Stimulated activated CD4-positive, alpha-beta T cell treated with anti-CD3 and anti-CD28 coated beads, Interleukin-12 subunit alpha, Interleukin-12 subunit beta, amount 100 ng/mL, for 24 hours (primary cell): ENCODE measurements at regions not wholly inside any gene's neighbourhood (a gene's known extent, or its start where the extent isn't known, plus 50 kb on each side); places are given as distances from the start of the nearest gene placed in this dataset.
"Not testable (repeated sequence)": the region's sequence is repeated elsewhere in the genome, so short reads cannot be mapped to it uniquely, and the experiment has no call there.

Source experiments
- DNase-seq, 2 experiments: peaks; one replicate each; pipeline ENCODE4 v3.0.0-alpha.2; 2020; ENCODE audit warnings: low read depth in 2 of 2

DNA sequence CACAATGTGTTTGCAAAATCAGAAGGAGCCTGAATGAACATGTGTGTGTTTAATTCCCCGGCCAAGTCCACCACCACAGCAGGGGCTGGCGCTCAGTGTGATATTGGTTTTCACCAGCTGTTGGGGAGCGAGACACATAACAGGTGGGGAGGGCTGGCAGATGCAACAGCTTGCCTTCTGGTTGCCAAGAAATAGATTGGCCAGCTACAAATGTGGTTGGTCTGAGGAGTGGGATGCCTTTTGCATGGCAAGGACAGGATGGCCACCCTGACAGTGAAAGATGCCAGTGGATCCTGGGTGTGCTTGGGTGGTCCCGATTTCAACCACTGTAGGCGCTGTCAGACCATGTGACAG is 292.5 kb upstream of the FZD8 start:
- no peak for DNase-seq

DNA sequence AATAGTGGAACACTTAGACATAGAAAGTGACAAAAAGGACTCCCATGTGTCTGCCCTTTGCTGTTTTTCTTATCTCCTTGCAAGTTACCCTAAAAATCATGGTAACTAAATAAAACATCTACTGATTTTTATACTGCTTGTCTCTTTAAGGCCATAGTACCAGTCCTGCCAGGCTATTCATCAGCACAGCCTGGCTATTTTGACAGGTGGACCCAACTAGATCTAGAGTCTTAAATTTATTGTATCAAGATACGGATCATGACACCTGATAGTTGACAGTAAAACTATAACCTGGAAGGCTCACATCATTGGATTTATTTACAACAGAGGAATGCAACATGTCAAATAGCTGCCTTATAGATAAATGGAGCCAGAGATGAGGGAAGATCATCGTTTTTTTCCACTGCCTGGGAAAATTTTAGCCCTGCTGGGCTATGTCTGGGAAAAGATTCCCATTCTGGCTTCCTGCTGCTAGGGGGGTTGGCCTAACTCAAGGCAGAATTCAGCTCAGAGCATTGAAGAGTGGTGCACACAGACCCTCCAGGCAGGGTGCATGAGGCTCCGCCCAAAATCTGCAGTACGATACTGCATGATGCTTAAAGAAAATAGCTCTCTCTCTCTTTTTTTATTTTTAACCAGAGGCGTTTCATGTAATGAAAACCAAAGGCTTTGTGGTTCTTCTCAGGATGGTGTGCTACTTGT is 292.0 kb upstream of the FZD8 start:
- DNase-seq = no peak

GRCh38 chr10:35933491-35933890 is 291.4 kb upstream of the FZD8 start:
- DNase-seq = no peak

GRCh38 chr10:35929962-35930361 is 287.9 kb upstream of the FZD8 start:
- DNase-seq = not testable (repeated sequence)

DNA sequence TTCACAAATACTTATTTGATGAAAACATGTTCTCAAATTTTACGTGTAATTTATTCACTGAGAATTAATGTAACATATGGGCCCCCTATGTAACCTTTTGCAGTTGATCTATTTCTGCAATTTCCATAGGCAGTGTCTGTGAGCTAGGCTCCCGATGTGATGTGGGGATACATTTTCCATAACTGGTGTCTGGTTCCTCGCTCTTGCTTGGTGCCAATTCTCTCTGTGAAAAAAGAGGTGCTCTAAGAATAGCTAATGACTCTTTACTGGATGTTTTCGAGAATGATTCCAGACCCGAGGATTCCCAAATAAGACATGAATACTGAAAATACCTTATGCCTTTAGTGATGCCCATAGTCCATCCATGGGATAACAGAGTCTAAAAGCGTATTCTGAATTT is 286.7 kb upstream of the FZD8 start:
- no peak for DNase-seq

DNA sequence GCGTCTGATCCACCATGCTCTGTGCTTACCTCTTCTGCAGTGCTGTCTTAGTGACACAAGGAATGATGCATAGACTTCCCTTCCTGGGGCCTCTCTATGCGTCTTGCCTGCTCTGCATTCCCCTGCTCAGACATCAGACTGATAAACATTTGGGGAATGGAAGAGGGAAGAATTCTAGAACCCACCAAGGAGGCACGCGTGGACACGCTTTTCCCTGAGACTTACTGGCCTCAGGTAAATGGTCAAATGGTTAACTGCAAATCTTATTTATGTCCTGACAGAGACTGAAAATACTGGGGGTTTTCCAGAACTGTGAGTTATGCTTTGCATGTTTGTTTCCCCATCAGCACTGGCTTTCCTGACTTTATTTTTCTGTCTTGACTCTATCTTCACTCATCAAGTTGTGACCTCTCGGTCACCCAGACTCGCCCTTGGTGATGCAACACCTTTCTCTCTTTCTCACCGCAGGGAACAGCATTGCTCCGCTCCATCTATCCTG is 285.9 kb upstream of the FZD8 start:
- DNase-seq = no peak

DNA sequence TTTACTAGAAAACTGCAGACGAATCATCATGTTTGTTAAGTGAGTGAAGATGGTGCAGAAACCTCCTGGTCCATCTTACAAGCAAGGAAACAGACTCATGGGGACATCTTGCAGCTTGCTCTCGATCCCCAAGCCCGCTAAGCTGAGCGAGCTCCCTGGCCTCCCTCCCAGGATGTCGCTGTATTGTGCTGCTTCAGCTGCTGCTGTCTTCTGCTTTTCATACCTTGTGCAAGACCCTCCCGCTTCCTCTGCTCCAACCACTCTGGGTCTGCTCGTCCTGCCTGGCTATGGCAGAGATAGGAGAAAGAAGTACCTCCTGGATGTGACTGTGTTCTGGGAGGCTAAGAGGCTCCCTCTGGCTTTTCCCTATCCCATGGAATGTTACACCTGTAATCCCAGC is 285.2 kb upstream of the FZD8 start:
- no peak for DNase-seq

- no peak for DNase-seq
Measured at GRCh38 chr10:35926846-35927245, 284.8 kb upstream of the FZD8 start.

DNA sequence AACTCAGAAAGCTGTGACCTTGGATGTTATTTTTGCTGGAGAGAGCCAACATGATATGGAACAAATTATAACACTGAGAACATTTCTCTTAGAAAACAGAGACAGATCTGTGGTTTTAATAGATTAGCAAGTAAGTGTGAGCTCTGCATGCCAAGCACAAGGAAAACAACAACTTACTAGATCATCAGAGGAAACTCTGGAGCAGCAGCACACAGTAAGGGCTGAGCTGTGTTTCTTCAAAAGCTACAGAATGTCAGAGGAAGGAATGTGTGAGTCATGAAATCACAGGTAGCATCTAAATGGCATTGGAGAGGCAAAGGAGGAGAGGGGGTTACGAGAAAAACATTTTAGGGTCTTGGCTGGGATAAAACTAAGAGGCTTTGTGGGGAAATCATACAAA is 283.4 kb upstream of the FZD8 start:
- no peak for DNase-seq

GRCh38 chr10:35924759-35925158 is 282.7 kb upstream of the FZD8 start:
- no peak for DNase-seq

DNA sequence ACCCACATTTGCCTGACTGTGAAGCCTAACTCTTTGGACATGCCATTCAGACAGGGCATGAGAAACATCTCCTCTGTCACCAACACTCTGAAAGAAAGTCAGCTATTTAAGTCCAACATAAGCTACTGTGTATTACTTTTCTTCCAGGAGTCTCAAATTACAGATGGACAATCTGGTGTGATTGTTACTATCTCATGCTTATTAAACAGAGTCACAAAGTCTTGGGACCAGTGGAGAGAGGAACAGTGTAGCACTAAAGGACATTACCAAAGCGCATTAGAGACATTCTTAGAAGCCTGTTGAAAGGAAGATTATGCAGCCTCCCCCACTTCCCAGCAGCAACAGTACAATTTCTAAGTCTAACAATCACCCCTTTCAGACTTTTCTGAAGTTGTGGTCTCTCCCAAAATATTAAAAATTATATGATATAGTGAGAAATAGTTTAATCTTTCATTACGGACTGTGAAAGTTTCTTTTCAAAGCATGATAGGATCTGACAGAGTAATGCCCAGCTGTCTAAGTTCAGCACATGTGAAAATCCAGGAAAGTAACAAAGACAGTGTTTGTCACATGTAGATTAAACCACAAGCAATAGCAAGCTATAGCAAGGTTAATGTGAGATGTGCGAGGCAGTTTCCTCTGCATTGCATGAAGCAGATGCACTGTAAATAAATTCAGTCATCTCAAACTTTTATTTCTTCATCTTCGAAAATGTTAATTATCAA is 280.9 kb upstream of the FZD8 start:
- DNase-seq = no peak

GRCh38 chr10:35921866-35922350 is 279.8 kb upstream of the FZD8 start:
- DNase-seq = no peak

- no peak for DNase-seq
Measured at GRCh38 chr10:35916791-35917190, 274.7 kb upstream of the FZD8 start.

DNA sequence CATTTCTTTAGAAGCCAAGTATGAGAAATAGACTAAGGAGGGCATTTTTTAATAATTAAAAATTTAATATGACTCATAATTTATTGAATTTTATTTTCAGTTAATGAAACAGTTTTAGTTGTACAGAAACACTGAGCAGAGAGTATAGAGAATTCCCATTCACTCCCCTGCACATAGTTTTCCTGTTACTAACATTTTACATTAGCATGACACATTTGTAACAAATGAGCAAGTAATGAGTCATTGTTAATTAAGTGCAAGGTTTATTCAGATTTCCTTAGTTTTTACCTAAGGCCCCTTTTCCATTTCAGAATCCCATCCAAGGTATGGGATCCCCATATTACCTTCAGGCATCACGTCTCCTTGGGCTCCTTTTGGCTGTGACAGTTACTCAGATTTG is 271.5 kb upstream of the FZD8 start:
- DNase-seq = no peak

- no peak for DNase-seq
Measured at GRCh38 chr10:35912615-35913569, 270.8 kb upstream of the FZD8 start.

DNA sequence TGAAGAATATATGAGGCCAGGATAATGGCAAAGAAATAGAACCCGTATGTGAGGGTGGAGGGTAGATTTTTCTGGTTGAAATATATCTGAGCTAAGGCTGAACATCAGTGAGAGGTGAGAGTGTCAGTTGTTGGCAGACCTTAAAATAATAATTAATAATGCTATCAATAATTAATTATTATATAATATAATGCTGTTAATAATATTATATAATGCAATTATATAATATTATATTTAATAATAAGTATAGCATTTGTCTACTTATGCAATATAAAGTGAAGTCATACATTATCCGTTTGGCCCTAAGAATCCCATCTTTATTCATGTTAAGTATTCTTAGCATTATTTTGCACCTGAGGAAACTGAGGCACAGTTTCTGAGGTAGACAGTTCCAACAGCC is 269.9 kb upstream of the FZD8 start:
- DNase-seq = no peak

DNA sequence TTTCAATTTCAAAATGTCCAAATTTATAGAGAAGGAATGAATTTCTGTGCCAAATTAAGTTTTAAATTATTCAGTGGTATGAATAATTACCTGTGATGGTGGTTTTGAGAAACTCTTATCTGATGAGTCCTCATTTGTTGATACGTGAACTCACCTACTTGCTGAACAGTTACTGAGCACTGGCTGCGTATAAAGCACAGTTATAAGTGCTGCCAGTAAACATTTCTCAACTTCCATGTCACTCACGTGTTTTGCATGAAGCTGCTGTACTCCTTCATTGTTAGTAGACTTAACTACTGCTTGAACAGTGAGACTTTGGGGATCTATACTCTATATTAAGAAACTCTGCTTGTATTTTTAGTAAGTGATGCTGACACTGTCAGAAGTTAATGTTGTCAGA is 269.1 kb upstream of the FZD8 start:
- DNase-seq = no peak

- DNase-seq = no peak
Measured at GRCh38 chr10:35910234-35910633, 268.1 kb upstream of the FZD8 start.

DNA sequence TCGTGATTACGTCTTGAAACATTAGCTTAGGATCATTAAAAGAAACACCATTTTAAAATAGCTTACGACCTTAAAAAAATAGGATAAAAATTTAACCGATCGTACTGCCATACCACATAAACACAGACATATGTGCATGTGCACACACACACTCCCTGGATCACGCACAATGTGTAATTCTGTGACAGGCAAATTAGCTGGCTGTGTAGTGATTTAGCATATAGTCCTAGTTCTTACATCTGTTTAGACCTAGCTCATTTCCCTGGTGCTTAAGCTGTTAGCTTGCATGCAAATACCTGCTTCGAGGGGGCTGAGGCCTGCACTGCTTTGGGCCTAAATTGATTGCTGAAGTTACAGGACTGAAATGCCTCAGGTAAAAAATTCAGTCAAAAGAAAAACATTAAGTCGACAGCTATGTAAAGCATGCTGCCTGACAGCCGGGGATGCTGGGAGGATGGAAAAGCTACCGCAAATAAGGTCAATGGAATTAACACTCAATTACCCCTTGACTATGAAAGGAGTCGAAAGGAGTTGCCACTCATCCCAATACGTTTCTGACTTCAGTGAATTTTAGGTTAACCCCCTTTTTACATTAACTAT is 267.1 kb upstream of the FZD8 start:
- DNase-seq = no peak

DNA sequence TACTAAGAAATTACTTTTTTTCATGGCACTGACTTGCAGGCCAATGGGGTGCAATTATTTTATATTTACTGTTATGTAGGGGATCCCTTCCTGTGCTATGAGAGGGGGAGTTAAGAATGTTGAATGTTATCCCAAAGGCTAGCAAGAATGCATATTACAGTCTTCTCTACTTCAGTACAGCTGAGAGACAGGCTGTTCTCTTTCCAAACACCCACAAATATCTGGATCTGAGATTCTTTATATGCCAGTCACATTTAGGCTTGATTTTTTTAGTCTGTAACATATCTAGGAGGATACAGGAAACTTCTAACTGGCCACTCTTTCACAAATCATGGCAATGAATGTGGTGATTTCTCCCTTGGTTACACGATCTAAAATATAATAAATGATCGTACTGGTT is 266.4 kb upstream of the FZD8 start:
- DNase-seq = no peak

GRCh38 chr10:35907548-35907947 is 265.5 kb upstream of the FZD8 start:
- DNase-seq = no peak

DNA sequence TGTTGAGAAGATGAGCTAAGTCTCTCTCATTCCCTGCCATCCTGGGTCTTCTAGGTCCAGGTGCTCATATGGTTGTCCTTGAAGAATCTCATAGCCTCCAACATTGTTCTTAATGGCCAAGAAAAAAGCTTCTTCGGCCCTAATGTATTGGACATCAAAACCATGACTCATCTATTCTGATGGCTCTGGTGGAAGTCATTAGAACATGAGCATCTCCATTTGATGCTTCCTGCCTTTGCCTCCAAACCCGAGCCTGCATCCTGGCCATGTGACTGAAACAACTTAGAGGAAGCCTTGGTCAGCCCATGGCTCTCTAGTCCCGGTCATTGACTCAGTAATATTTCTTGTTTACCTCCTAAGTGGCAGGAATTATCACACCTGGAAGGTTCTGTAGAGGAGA is 264.1 kb upstream of the FZD8 start:
- DNase-seq = no peak
